GM10248 (cell line): ENCODE measurements at regions not wholly inside any gene's neighbourhood (a gene's known extent, or its start where the extent isn't known, plus 50 kb on each side); places are given as distances from the start of the nearest gene placed in this dataset.

ENCODE experiments used
- CTCF ChIA-PET: fragments of 300-600 bp; sonication (Branson Sonifier 250); formaldehyde crosslinking; extraction: SDS; loops from one replicate; lab custom pipeline; 2021; ENCODE audit warnings: antibody characterized with exemption; lab: Yijun Ruan, JAX
- POLR2A ChIA-PET: fragments of 350-650 bp; sonication (Branson Sonifier 250); formaldehyde crosslinking; extraction: SDS; loops from one replicate; lab custom pipeline; 2020; ENCODE audit warnings: antibody characterized with exemption; lab: Yijun Ruan, JAX
- DNase-seq: peaks from one replicate; pipeline ENCODE4 v3.0.0; 2012; ENCODE audit errors: extremely low spot score
- TF ChIP-seq, protein P1 (sequence below): IDR thresholded peaks from 2 replicates; pipeline ENCODE4 v1.5.1; 2012; ENCODE audit warnings: mild to moderate bottlenecking, low read depth; ENCODE audit errors: extremely low read depth, missing control alignments, control extremely low read depth

DNA sequence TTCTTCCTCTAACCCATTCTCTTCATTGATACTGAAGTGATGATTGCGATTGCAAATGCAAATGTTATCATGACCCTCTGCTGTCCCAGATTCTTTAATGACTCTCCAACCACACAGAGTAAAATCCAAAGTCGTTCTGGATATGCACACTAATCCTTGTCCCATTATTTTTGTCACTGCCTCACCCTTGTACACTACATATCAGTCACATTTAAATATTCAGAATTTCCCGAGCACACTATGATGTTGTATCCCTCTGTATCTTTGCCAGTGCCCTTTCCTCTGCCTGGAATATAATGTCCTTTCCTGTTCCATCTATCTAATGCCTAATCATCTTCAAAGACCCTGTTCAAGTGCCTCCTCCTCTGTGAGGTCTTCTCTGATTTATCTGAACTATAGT, 55.4 kb upstream of the MMP13 start:
- ChIA-PET POLR2A (no interaction called here), CTCF (no interaction called here)
- DNase-seq, result no peak
- TF ChIP-seq, protein P1, sequence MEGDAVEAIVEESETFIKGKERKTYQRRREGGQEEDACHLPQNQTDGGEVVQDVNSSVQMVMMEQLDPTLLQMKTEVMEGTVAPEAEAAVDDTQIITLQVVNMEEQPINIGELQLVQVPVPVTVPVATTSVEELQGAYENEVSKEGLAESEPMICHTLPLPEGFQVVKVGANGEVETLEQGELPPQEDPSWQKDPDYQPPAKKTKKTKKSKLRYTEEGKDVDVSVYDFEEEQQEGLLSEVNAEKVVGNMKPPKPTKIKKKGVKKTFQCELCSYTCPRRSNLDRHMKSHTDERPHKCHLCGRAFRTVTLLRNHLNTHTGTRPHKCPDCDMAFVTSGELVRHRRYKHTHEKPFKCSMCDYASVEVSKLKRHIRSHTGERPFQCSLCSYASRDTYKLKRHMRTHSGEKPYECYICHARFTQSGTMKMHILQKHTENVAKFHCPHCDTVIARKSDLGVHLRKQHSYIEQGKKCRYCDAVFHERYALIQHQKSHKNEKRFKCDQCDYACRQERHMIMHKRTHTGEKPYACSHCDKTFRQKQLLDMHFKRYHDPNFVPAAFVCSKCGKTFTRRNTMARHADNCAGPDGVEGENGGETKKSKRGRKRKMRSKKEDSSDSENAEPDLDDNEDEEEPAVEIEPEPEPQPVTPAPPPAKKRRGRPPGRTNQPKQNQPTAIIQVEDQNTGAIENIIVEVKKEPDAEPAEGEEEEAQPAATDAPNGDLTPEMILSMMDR, result no peak

DNA sequence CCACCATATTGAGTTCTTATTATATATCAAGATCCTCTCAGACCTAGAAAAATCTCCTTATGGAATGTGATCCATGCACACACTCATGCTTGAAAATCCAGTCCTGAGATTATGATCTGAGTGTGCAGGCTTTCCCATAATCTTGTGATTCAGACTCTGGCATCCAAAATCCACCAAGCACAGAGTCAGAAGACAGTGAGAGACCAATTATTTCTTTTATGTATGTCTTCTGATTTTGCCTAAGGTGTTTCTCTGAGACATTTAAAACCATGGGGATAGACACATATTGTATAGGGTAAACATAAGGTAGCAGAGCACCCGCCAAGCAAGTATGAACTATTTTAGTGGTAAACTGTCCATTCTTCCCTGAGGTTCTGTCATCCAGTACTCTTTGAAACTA, 52.0 kb upstream of the MMP13 start:
- TF ChIP-seq, protein P1, result no peak
- ChIA-PET POLR2A (no interaction called here), CTCF (interaction anchor here (1.8 kb wide), 1 partner anchor 28 kb away, joined by 5 read pairs; no protein-coding TSS in a partner anchor)
- DNase-seq, result no peak
